GM18520 (cell line): ENCODE measurements at regions not wholly inside any gene's neighbourhood (a gene's known extent, or its start where the extent isn't known, plus 50 kb on each side); places are given as distances from the start of the nearest gene placed in this dataset.
"Not testable (repeated sequence)": the region's sequence is repeated elsewhere in the genome, so short reads cannot be mapped to it uniquely, and the experiment has no call there.

Source experiments
- ATAC-seq: cut with Tn5 transposase; IDR thresholded peaks from one replicate; pipeline ENCODE4 v1.9.1; 2021; ENCODE audit not compliant: unreplicated experiment

DNA sequence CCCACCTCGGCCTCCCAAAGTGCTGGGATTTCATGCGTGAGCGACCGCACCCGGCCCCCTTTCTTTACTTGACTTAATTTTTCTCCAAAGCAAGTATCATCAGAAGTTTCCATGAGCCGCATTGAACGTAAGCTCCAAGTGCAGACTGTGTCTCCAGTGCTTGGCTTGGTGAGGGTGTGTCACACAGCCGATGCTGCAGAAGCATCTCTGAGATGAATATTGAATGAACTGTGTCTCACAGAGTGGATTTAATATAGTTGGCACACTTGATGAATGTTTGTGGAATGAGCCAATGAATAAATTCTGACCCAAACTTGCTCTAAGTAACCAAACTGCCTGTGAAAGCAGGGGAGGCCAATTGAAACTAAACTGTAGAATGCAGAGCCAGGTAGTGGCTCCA lies 159.4 kb upstream of the KBTBD8 start:
- ATAC-seq, result no peak

DNA sequence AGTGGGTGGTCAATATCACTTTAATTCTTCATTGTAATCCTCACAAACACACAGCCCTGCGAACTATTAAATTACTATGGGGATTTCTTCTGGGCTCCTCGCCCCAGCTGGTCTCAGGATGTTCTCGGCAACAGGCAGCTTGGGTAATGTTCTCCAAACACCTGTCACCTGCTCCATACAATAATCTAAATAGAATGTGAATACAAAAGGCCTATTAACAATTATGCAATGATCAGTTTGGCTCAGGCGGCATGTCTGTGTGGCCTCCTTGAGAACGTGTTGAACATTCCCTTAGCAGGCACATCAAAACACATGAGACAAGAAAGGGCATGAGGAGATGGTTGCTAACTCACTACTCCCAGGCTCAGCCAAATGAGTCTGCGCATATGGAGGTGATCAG lies 158.6 kb upstream of the KBTBD8 start:
- ATAC-seq, result no peak

DNA sequence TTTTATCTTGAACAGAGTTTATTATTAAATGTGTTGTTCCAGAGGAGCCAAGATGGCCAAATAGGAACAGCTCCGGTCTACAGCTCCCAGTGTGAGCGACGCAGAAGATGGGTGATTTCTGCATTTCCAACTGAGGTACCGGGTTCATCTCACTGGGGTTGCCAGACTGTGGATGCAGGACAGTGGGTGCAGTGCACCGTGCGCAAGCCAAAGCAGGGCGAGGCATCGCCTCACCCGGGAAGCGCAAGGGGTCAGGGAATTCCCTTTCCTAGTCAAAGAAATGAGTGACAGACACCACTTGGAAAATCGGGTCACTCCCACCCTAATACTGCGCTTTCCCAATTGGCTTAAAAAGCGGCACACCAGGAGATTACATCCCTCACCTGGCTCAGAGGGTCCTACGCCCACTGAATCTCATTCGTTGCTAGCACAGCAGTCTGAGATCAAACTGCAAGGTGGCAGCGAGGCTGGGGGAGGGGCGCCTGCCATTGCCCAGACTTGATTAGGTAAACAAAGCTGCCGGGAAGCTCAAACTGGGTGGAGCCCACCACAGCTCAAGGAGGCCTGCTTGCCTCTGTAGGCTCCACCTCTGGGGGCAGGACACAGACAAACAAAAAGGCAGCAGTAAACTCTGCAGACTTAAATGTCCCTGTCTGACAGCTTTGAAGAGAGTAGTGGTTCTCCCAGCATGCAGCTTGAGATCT lies 155.2 kb upstream of the KBTBD8 start:
- not testable (repeated sequence) for ATAC-seq

DNA sequence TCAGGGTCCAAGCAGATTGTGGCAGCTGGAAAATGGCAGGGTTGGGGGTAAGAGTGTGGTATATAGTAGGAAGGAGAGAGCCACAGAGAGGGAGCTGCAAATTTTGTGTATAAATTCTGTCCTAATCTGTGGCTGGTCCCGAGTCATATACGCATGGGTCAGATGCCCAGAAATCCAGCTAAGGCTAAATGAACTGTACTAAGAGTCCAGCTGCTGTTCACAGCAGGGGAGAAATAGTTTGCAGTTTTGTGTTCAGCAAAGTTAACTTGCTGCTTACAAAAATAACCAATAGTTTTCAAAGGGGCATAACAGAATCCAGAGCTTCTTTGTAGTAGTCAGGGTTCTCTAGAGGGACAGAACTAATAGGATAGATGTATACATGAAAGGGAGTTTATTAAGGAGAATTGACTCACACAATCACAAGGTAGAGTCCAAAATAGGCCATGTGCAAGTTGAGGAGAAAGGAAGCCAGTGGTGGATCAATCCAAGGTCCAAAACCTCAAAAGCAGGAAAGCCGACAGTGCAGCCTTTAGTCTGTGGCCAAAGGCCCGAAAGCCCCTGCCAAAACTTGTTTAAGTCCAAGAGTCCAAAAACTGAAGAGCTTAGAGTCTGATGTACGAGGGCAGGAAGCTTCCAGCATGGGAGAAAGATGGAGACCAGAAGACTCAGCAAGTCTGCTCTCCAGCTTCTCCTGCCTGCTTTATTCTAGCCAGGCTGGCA lies 146.1 kb upstream of the KBTBD8 start:
- ATAC-seq, result no peak

DNA sequence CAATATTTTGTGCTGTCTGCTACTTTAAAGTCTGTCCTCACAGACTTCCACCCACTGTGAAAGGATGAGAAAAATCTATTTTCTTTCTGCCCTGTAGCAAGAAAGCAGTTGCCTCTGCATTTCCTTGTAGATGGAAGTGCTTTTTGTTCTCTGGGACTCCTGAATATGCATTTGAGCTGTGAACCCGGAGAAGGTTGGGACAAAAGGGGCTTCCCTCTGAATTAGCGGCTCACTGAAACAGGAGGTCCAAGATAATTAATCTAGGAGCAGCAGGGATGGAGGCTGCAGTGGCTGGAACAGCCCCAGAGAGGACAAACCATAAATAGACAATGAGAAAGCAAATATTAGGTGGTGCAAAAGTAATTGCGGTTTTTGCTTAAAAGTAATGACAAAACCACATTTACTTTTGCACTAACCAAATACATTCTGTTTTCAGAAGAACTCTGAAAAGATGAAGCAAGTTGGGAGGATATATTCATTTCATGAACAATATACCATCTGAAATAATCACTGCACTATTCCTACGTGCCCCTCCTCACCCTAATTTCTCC lies 143.4 kb upstream of the KBTBD8 start:
- ATAC-seq, result no peak

DNA sequence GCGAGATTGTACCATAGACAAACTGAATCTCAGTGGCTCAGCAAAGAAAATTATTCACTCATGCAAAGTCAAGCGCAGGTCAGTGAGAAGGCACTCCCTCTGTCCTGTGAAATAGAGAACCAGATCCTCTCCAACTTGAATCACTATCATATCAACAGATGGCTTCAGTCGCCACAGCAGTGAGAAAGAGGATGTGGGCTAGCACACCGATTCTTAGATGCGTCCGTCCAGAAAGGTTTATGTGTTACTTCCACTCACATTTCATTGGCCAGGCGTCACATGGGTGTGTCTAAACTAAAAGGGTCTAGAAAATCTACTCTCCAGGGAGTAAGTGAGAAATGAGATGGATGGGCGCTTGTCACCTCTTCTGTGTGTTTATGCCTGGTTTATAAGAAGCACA lies 141.6 kb upstream of the KBTBD8 start:
- peak; percentile 74 for ATAC-seq

DNA sequence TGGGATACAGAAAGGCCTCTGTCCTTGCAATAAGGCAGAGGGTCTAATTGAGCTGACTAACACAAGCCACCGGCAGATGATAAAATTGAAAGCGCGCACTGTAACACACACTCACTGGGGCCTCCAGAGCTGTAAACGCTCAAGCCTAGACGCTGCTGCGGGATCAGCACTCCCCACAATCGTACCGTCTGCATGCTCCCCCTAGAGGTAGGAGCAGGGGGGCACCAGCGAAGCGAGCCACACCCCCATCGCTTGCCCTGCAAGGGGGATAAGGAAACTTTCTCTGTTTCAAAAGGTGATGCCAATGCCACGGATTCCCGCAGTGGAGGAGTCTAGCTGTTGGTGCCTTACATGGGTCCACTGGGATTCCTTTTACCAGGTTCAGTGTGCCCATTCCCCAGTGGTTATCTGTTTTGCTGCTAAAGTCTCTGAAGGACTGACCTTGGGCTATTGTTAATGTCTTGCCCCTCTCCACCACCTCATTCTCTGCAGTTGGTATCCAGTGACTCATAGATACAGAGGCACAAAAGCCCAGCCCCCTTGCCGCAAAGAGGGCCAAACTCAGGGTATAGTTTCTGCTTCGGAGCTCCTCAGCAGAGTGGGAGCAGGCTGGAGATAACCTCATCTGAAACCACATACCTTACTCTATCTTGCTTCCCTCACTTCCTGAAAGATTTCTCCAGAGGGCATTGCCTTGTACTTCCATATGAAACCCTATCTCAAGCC lies 139.3 kb upstream of the KBTBD8 start:
- ATAC-seq, result no peak

DNA sequence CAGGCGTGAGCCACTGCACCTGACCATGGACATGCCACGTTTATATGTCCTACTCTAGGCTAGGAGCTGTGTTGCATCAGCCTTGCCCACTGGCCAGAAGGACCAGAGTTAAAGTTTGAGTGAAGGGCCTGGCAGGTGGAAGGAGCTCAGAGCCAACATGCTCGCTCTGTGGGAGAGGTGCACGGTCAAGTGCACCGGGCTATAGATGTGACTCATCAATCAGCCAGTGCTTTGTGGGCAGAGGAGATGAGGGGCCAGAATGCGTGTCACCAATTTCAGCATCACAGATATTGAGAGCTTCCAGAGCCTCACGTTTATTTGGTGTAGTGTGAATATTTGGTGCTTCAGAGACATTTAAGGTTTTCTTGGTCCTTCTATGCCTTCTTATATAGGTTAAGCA lies 137.3 kb upstream of the KBTBD8 start:
- no peak for ATAC-seq

DNA sequence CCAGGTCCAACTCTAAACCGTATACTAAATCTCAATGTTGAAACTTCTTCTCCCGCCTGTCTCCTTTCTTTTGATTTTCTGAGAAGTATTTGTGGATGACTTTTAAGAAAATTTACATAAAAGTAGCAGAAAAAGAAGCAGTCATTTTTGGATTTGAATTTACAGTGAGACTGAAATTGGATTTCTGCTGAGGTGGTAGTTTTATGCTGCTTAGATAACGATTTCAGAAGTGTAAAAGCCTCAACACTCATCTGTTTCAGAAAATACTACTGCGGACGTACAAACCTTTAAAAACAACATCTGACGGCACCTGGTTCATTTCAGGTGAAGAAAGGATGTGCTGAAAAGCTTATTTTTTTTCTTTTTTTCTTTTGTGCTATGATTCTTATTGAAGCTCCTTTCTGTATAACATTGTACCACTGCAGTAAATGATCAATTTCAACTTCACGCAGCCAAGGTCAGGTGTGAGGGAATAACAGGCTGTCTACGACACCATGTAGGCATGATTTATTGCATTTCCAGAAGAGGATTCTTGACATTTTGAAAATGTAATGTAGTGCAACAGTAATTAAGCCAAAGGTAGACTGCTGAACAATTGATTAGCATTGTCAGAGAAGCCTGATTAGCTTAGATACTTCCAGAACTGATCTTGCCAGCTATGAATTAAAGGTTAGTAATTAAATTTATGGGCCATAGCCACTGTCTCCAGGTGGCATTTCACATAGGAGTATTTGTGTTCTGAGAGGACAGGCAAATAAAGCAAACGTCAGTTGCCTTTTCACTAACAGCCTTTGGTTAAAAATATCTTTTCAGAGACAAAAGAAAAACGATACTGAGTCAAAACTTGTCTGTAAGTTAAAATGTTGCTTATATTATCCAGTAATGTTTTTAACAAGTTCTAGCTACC lies 134.6 kb upstream of the KBTBD8 start:
- ATAC-seq, result no peak

DNA sequence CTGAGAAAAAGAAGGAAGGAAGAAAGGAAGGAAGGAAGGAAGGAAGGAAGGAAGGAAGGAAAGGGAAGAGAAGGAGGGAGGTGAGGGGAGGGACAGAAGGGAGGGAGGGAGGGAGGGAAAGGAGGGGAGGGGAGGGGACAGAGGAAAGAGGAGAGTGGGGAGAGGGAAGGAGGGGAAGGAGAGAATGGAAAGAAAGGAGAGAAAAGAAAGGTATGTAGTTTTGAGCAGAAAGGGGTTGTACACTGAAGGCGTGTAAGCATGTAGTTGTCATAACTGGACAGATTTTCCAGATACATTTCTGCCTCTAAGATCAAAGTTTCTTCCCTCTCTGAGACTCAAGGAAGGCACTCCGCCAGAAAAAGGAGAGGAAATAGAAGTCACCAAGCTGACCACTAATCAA lies 113.4 kb upstream of the KBTBD8 start:
- no peak for ATAC-seq

DNA sequence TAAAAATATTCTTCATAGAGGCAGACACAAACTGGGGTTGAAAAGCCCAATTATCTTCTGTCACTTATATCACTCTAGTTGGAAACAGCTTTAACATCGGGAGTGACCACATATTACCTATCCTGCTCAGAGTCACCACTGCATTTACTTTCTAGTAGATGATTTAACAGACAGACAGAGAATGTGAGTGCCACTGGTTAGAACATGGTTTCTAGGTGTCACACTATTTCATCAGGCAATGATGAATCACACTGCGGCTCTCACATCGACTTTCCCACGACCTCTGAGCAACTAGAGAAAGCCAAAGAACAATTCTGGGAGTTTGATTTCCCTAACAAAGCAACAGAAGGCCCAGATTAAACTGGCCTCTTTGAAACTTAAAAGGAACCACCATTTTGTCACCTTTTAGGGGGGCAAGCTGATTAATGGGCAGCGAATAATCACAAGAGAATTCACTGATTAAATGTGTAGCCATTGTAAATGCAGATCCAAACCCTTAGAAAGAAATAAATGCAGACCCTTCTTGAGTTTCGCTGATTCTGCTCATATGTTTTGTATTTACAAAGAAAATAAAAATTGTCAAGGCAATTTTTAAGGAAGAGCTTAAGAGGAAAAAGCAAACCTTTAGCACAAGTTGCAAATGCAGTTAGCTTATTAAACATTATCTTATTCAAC lies 112.6 kb upstream of the KBTBD8 start:
- peak; percentile 54 for ATAC-seq

DNA sequence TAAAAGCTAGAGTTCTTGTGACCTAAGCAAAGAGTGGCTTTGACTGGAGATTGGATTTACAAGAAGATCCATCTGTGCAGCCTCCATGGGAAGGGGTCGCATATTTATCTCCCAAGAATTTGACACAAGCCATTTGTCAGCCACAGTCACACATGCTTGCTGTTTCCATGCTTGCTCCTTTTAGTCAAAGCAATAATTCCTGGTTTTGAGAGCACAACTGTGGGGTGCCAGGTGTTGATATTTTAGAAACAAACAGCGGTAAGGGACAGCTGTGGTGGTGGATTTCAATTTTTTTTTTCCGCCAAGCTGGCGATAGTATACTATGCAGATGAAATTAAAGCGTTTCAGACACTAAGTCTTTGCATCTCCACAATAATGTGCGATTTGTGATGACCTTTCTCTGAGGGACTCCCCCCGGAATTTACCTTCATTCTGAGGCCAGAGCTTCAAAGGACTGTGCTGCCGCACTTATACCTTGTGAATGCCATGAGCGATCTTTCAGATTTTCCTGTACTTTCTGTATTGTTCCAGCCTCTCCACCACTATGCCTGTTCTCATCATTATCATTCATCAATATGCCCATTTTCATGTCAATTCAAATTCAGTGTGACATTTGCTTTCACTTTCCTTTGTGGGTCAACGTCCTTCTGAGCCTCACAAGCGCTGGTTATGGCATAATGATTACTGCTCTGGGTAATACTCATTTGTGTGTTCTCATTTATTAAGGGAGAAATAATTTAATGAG lies 108.2 kb upstream of the KBTBD8 start:
- ATAC-seq, result no peak

DNA sequence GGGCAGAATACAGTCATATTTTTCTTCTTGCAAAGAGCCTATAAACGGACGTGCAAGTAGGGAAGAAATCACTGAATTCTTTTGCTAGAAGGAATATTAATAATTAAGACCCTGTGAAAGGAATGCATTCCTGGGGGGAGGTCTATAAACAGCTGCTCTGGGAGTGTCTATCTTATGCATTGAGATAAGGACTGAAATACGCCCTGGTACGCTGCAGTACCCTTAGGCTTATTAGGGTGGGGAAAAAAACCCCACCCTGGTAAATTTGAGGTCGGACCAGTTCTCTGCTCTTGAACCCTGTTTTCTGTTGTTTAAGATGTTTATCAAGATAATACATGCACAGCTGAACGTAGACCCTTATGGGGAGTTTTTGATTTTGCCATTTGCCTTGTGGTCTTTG lies 100.0 kb upstream of the KBTBD8 start:
- ATAC-seq, result no peak

DNA sequence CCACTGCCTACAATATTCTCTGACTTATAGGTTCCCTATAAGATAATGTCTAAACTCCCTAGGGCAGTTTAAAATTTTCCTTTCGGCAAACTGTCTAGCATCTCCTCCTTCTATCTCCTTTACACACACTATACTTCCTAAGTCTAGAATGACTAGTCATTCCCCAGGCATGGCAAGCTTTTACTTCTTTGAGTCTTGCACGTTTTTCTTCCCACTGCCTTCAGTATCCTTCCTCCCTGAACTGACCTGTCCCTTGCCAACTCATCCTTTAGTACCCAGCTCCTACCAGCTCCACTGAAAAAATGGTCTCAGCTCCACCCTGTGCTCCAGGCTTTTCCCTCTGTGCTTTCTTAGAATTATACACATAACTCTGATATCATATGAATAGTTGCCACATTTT lies 93.8 kb upstream of the KBTBD8 start:
- ATAC-seq, result no peak

DNA sequence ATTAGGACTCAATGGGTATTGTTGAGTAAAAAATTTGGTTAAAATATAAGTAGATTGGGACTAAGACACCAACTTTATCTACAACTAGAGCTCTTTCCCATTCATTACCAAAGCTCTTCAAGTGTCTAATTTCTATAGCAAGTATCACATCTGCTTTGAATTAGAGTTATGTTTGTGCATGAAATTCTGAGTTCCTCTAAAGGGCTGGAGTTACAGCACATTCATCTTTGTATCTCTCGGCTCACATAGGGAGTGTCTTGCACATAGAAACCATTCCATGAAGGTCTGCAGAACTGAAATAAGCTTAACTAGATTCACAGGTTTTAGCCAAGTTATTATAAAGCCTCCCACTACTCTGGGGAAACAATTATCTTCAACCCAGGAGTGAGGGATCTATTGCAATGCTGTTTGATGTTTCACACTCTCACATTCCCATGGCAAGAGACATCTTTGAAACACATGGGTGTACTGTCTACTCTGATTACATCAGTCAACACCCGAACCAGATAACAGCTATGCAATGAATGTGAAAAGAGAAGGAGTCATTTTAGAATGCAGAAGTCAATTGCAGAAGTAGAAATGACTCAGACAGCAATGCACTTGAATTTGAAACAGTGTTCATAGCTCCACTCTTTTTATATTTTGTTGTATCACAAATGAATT lies 93.1 kb upstream of the KBTBD8 start:
- ATAC-seq, result no peak

DNA sequence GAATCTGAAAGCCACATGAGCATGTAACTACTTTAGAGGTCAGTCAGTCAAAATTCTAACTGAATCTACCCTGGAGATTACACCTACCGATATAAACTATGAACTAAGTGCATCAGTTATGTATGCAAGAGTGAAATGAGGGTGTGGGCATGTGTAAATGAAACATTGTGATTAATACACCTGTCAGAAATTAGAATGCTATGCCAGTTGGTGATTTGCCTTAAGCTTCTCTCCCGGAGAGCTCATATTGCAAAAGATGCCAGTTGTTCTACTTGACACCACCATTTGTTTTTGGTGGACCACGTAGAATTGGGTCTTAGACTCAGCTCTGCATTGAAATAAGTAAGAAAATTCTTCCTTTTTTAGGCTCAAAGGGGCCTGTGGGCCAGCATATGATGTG lies 91.0 kb upstream of the KBTBD8 start:
- no peak for ATAC-seq

DNA sequence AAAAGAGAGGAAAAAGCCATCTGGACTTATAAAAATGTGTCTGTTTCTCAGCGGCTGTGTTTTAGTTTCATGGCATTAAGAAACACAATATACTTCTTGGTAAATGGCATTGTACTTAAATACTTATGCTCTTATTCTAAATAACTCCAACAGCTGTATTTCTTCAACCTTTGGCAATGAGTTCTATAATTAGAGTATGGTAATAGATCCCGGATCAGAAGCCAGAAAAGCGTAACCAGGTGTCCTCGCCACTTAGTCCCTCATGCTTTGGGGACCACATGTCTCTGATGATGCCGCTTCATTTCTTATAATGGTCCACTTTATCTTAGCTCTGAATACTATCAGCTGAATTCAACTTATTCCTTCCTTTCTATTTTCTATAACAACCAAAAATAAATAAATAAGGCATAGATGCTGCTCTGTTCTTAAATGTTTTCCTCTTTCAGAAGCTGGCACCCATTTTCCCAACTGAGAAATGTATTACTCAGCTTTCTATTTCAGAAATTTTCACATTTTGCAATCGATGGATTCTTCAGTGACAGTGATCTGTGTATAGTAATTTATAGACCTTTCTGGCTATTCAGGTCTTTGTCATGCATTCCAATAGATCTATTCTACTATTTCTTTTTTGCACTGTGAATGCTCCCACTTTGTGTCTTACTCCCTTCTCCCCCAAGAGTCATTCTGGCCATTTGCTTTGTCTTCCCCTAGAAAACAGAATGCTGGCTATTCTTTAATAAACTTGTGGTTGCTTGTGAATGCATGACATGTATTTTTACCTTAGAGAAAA lies 87.6 kb upstream of the KBTBD8 start:
- ATAC-seq, result no peak

DNA sequence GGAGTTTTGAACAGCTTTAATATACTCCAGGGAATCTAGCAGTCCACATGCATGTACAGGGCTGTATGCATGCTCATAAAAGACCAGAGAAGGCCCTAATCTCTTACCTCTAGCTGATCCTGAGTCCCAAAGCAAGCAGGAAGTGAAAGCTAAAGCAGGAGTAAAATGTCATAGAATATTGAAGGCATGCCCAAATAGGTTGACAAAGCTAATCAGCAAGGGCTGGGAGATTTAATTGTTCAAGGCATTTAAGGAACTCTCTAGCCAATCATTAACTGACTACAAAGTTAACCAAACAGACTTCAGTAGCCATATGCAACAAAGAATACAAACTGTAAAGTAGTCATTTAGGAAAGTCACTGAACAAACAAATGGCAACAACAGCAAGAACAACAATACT lies 85.8 kb upstream of the KBTBD8 start:
- no peak for ATAC-seq
